ENCODE measurements at regions not wholly inside any gene's neighbourhood (a gene's known extent, or its start where the extent isn't known, plus 50 kb on each side); places are given as distances from the start of the nearest gene placed in this dataset.

- peak; percentile 57 for DNase-seq (ENCODE audit: low spot score)
These were observed 583.9 kb downstream of the NTRK3 start for GRCh38 chr15:87672309-87673288.

GRCh38 chr15:87671289-87671688, 585.2 kb downstream of the NTRK3 start:
- no peak for DNase-seq (ENCODE audit: low spot score)

GRCh38 chr15:87669846-87670245, 586.7 kb downstream of the NTRK3 start:
- no peak for DNase-seq (ENCODE audit: low spot score)

- DNase-seq (ENCODE audit: low spot score) = peak; percentile 56
These were observed 587.6 kb downstream of the NTRK3 start for GRCh38 chr15:87668768-87669564.

- DNase-seq (ENCODE audit: low spot score) = no peak
These were observed 588.9 kb downstream of the NTRK3 start for GRCh38 chr15:87667643-87668042.

- DNase-seq (ENCODE audit: low spot score) = no peak
These were observed 594.0 kb downstream of the NTRK3 start for GRCh38 chr15:87662575-87662974.

- DNase-seq (ENCODE audit: low spot score) = peak; percentile 7
These were observed 594.8 kb downstream of the NTRK3 start for GRCh38 chr15:87661454-87662355.

GRCh38 chr15:87660251-87661129, 596.0 kb downstream of the NTRK3 start:
- no peak for DNase-seq (ENCODE audit: low spot score)

- DNase-seq (ENCODE audit: low spot score) = no peak
These were observed 600.2 kb downstream of the NTRK3 start for GRCh38 chr15:87656372-87656771.

GRCh38 chr15:87653646-87654045, 602.9 kb downstream of the NTRK3 start:
- DNase-seq (ENCODE audit: low spot score) = no peak

- DNase-seq (ENCODE audit: low spot score) = no peak
These were observed 607.4 kb downstream of the NTRK3 start for GRCh38 chr15:87649175-87649574.

- no peak for DNase-seq (ENCODE audit: low spot score)
These were observed 608.3 kb downstream of the NTRK3 start for GRCh38 chr15:87648278-87648677.

GRCh38 chr15:87645723-87646122, 610.8 kb downstream of the NTRK3 start:
- no peak for DNase-seq (ENCODE audit: low spot score)

GRCh38 chr15:87642997-87643396, 613.5 kb downstream of the NTRK3 start:
- DNase-seq (ENCODE audit: low spot score) = peak; percentile 8

- no peak for DNase-seq (ENCODE audit: low spot score)
These were observed 617.1 kb downstream of the NTRK3 start for GRCh38 chr15:87639305-87640011.

GRCh38 chr15:87638554-87639083, 617.9 kb downstream of the NTRK3 start:
- DNase-seq (ENCODE audit: low spot score) = no peak

GRCh38 chr15:87634361-87634760, 622.2 kb downstream of the NTRK3 start:
- no peak for DNase-seq (ENCODE audit: low spot score)

- no peak for DNase-seq (ENCODE audit: low spot score)
These were observed 623.0 kb downstream of the NTRK3 start for GRCh38 chr15:87633525-87633924.

- no peak for DNase-seq (ENCODE audit: low spot score)
These were observed 624.2 kb downstream of the NTRK3 start for GRCh38 chr15:87632364-87632763.

GRCh38 chr15:87631775-87632174, 624.8 kb downstream of the NTRK3 start:
- no peak for DNase-seq (ENCODE audit: low spot score)
